SKM-1 treated with dmso at 0.1 percent for 144 hours (cell line): ENCODE measurements at regions not wholly inside any gene's neighbourhood (a gene's known extent, or its start where the extent isn't known, plus 50 kb on each side); places are given as distances from the start of the nearest gene placed in this dataset.

Source experiments
- DNase-seq: peaks from one replicate; lab custom pipeline; 2025; ENCODE audit not compliant: unreplicated experiment; lab: John Stamatoyannopoulos, UW

DNA sequence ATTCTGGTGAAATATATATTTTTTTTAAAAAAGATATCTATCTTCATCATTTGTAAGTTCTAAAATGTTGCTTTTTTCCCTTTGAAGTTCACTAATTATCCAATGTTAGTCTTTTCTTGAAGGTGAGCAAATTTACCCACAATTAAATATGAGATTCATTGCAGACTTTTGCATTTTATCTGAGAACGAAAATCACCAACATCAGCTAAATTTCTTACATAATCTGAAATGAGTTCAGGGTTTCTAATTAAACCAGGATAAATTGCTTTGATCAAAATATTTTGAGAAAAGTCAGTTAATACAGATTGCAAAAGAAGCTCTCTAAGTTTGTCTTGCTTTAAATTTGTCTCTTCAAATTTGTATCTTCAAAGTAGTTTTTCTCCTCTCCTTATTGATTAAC lies 486.4 kb upstream of the FSTL5 start:
- no peak for DNase-seq

DNA sequence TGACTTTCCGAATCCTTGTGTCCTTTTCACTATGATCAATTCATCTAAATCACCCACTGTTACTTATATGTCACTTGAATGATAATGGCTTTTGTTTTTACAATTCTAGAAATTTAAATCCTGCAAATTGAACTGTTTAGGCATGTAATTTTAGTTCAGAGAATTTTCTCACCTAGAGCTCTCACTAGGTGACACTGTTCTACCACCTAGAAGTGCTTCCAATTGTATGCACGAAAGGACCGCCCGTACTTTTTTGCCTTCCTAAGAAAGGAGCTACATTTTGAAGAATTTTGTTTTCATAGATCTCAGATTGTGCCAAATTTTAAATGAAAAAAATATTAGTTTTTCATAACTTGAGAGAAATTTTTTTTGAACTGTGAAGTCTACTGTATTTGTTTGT lies 481.6 kb upstream of the FSTL5 start:
- DNase-seq, result no peak

DNA sequence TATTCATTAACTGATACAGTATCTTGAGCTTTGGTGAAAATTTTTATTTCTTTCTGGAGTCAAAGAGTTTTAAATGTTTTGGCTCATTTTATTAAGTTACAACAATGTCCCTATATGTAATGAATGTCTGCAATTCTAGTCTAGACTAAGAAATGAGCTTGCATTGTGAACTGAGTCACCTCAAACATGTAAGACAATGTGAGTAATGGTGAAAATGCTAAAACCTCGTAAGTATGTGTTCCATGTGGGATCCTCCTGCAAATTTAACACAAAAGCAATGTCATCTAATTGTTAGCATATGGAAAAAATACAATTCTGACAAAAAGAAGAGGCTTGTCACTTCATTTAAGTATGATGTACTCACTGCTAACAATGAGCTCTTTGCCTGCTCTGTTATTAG lies 480.5 kb upstream of the FSTL5 start:
- no peak for DNase-seq

DNA sequence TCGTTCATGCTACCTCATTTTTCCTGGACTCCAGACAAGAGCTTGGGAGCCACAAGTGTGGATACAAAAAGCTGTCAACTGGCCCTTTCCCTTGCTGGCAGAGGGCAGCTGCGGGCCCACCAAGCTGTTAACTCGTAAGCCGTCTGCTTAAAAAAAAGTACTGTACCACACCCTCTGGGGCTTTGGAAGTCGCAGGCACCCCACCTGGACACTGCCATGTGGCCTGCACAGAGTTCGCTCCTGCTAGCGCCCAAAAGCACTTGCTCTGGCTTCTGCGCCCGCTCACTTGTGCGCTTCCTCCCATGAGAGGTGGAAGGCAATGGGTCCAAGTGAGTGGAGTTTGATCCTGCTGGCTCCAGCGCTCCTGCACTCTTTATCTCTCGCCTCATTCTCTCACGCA lies 476.4 kb upstream of the FSTL5 start:
- DNase-seq, result no peak

DNA sequence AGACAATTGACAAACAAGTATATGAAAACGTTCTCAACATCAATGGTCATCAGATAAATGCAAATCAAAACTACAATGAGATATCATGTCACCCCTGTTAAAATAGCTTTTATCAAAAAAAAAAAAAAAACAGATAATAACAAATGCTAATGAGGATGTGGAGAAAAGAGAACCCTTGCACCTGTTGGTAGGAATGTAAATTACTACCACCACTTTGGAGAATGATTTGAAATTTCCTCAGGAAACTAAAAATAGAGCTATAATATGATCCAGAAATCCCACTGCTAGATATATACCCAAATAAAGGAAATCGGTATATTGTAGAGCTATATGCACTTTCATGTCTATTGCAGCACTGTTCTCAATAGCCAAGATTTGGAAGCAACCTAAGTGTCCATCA lies 470.6 kb upstream of the FSTL5 start:
- no peak for DNase-seq

DNA sequence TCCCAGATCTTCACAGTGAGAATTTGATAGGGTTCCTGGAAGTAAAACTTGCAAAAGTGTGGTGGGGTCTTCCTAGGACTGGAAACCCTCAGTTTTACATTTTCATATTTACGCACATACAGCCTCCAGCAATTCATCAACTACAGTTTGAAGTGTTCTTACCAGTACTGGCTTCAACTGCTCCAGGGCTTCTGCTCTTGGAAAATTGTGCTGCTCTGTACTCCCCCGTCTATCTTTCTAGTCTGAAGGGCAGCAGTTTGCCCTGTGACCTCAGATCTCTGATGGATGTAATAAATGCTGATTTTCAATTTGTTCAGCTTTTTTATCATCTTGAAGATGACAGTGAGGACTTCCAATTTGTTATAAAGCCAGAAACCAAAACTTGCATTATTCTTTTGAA lies 458.9 kb upstream of the FSTL5 start:
- no peak for DNase-seq

DNA sequence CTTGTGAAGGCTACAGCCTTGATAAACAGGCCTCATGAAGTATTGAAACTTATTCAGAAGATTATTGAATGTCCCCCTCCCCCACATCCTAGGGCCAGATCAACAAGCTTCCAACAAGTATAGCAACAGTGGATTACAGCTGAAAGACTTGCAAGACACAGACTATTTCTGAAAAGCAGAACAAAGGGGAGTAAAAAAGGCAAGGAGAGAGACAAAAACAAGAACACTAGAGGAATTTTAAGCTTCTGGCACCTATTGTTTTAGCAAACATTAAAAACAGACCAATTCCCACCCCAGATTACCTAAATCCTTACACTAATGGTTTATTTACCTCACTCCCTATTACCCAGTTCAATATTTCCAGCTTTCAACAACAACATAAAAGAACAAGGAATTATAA lies 446.3 kb upstream of the FSTL5 start:
- no peak for DNase-seq

DNA sequence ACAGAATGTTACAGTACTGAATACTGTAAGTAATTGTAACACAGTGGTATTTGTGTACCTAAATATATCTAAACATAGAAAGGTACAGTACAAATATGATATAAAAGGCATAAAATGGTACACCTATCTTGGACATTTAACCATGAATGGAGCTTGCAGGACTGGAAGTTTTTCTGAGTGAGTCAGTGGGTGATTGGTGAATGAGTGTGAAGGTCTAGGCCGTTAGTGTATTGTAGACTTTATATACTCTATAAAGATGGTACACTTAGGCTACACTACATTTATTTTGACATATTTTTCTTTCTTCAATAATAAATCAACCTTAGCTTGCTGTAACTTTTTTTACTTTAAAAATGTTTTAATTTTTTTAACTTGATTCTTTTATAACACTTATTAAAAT lies 422.5 kb upstream of the FSTL5 start:
- no peak for DNase-seq

DNA sequence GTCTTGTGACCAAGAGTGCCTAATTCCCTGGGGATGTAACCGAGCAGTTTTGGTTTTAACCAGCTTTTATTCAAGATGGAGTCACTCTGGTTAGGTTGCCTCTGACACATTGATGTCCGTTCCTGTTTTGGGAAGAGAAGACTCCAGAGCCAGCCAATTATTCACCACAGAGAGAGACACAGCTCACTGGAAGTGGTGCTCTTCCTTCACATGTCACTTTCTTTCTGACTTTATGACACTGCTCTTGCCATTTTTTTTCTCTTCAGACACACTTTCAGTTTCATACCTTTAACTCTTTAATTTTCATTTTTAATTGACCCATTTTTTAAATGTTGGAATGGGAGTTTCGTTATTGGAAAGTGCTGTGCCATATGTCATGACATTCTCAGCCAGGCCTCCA lies 418.4 kb upstream of the FSTL5 start:
- DNase-seq, result no peak

DNA sequence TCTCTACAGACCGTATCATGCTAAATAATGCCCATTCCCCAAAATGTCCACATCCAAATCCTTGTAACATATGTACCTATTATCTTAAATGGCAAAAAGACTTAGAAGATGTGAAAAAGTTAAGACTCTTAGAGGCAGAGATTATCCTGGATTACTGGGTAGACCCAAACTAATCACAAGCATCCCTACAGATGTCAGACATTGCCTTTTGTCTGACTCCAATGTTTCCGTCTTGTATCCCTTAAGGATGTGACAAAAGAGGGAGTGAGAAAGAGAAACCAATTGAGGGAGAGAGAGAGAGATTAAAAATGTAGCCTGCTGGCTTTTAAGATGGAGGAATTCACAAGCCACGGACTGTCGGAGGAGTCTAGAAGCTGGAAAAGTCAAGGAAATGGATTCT lies 401.9 kb upstream of the FSTL5 start:
- DNase-seq, result no peak

DNA sequence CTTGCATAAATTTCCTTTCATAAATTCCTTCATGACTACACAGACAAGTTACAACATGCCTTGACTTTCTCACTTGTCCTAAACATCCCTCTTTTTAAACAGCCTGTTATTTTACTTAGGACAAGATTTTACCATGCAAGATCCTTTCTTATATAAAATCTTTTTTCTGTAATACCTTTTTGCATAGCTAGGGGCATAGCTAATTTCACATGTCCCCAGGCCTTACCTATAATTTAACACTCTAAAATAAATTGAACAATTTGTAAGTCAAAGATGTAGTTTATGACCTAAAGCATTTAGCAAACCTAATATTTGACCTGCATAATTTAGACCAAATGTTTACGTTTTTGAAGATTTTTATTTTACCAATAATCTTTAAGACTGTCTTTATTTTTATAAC lies 396.3 kb upstream of the FSTL5 start:
- DNase-seq, result no peak

DNA sequence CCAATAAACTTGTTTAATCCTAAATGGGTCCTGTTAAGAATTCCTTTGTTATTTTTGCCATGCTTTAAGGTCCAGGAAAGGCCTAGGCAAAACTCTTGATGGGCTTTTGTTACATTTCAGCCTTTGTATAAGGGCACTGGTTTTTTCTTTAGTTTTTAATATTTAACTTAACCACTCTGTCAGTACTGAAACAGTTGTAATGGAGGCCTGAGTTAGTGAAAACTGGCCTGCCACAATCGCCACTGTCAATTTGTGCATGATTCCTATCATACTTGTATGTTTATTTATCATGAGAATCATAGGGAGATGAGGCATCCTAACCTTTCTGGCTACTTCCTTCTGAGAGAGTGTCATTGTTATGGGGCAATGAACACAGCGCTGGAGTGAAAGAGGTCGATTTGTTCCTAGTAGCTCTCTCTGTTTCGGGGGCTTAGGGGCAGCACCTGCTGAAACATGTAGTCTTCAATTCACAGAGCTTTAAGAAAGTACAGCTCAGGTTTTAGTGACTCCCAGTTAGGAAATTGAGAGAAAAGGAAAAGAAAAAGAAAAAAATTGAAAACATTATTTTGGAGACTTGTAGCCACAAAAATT lies 393.8 kb upstream of the FSTL5 start:
- DNase-seq, result no peak

DNA sequence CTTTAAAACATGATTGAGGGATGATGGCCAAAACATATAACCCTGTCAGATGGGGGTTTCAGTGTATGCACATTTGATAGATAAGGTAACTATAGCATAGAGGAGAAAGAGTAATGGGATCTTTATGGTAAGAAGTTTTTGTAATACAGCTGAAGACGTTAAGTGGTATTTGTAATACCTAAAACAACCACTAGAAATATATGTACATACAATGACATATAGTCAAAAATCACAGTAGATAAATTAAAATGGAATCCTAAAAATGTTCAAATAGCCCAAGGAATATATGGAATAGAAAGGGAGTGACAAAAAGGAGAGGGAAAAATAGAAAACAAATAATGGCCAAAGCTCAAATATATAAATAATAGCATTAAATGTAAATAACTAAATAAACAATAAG lies 371.3 kb upstream of the FSTL5 start:
- DNase-seq, result no peak

DNA sequence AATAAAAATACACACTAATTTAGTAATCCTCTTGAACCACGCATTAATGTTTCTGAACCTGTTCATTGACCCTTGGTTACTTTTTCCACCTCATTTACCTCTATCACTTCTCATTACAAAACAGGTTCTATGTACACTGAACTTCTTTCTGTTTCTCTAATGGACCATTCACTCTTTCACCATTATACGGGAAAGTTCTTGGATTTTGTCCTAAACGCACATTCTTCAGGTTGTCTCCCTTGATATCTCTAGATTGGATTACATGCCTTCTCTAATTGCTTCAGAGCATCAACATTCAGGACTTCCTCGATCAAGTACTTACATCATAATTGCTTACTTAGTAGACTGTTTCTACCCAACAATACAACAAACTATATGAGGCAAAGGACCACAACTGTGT lies 359.4 kb upstream of the FSTL5 start:
- DNase-seq, result no peak

DNA sequence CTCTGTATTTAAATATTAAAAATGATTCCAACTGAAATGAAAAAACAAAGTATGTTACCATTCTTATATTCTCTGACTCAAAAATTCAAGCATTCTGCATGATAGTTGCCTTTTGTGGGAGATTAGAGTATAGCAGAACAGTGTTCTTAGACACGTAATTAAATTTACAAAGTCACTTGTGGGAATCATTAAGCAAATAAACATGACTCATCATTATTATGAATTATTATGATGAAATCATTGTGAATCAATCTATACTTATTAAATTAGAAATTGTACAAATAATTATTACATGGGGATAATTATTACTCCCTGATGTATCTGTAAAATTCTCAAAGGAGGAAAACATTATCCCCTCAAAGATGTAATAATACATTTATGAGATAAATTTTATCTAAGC lies 358.9 kb upstream of the FSTL5 start:
- DNase-seq, result no peak

DNA sequence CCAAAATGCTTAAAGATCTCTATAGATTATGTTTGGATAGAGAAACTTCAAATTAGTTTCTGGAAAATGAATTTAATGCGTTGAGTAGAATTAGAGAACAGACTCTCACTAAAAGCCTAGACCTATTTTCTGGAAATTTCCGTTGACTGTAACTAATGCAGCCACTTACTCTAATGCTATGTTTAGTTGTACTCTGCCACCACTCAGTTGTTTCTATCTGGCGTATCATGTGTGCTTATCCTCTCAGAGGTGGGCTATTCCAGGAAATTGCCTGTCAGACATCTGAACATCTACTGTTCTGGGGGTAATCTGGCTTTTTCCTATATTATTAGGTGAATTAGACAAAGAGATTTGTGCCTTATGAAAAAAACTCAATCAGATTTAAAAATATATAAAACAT lies 347.1 kb upstream of the FSTL5 start:
- DNase-seq, result no peak

DNA sequence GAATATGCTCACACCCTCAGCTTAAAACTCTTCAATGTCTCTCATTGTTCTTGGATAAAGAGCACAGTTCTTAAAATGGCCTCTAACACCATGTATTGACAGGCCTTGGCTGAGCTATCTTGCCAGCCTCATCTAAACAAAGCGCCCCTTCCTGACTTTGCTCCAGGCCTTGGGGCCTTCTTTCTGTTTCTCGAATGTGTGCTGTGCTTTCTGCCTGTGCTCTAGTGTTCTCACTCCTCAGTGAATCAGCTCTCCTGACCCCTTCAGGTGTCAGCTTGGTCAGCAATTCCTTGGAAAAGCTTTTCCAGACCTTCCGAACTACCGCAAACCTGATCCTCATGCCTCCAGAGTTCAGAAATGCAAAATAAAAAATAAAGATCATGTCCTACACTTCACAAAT lies 346.3 kb upstream of the FSTL5 start:
- DNase-seq, result no peak

DNA sequence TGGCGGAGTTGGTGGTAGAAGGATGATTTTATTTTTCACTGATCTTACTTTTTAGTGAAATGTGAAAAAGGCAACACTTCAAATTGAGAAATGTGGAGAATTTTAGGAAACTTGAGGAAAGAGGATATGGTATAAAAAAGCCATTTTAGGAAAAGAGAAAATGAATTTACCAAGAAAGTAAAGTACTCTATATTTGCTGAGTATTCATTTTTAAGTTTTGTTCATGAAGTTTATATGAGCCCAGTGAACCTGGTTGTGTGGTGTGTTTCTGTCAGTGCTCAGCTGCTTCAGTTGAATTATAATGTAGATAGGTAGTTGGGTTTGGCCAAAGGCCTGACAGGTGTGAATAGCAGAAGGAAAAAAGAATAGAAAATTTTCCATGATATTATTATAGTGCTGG lies 345.5 kb upstream of the FSTL5 start:
- no peak for DNase-seq

DNA sequence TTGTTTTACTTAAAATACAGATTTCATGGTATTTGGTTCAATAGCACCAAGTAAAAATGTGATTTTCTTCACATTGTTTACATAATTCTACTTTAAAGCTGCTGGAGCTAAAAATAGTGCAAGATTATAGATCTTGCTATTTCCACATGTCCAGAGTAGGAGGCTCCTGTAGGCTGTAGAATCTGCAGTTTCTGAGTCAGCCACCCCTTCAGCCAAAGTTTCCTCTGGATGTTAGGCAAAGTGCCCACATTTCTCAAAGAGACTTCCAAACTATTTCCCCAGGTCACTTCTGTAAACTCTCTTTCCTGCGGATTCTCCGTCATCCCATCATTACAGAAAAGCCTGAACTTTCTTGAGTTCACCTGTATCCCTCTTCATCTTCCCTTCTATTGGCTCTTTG lies 342.5 kb upstream of the FSTL5 start:
- DNase-seq, result no peak

DNA sequence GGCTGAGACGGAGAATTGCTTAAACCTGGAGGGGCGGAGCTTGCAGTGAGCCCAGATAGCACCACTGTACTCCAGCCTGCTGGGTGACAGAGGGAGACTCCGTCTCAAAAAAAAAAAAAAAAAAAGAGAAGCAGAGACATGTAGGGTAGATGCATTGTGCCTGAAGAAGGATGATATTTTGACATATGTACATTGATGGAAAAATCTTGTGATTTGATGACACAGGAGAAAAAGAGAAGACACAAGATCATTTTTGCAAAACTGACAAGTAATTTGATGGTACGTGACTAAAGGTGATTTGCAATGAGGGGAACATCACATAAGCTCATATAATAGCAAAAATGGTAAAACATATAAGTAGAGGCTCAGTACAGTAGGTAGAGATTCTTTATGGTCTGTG lies 340.1 kb upstream of the FSTL5 start:
- no peak for DNase-seq

DNA sequence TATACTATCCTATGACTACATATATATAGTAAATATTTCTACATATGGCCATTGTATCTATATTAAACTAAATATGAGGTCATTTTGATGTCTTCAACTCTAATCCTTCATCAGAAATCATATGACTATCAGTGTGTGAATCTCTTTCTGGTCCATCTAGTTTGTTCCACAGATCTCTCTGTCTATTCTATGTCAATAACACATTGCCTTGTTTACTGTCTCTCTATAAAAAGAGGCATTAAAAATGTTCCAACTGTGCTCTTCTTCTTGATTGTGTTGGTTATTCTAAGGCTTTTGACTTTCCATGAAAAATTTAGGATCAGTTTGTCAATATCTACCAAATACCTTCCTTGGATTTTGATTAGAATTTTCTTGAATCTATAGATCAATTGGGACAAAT lies 338.3 kb upstream of the FSTL5 start:
- no peak for DNase-seq

DNA sequence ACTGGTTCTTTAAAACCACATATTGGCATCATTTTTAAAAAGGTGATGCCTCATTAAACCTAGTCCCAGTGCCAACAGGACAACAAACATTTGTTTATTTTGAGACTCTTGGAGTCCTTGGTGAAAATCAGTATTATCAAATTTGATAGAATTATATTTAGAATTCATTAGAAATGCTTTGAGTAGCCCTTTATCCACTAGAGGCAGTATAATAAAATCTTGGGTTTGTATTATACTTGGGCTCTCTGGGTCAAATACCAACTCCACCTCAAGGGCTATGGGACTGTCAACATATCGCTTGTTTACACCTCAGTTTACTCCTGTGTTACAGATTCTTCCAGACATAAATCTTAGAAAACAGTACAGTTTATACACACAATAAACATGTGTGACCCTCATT lies 335.7 kb upstream of the FSTL5 start:
- DNase-seq, result no peak

DNA sequence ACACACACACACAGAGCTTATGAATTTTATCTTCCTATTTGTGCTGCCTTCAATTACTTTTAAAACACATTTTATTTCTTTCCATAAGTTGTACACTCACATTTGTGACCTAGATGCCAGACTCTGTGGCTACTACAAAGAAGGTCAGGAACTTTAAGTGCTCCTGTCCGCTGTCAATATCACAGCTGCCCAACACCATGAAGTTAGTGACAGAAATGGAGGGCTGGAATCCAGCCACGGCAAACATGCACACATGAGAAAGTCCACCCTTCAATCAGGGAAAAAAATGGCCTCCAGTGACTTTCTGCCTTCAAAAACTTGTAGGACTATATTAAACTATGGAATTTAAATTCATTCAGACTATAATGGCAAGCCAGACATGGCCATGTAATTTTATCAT lies 334.4 kb upstream of the FSTL5 start:
- DNase-seq, result no peak

DNA sequence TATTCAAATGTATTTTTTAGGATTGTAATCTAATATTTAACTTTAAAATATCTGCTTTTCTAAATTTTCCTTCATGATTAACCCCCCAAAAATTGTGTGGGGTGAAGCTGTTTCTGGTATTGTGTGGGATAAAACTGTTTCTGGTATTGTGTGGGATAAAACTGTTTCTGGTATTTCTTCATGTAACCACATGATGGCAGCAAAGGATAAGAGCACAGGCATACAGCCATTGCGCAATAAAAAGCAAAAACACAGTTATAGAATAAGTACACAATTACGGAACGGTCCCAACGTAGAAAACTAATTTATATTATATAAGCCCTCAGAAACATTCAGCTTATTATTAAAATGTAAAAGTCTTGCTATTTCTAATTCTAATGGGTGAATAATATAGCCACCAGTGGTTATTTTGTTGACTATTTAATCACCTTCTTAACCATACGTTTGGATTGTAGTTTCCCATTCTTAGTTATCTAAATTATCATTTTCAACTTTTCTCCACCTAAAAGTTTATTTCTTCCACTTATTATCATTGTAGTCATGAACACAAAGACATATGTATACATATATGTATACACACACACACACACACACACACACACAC lies 333.9 kb upstream of the FSTL5 start:
- DNase-seq, result peak; percentile 56
